Endothelial cell of umbilical vein (primary cell): ENCODE measurements at regions not wholly inside any gene's neighbourhood (a gene's known extent, or its start where the extent isn't known, plus 50 kb on each side); places are given as distances from the start of the nearest gene placed in this dataset.

ENCODE experiments used
- BruUV-seq: library from RNA; stranded (reverse); fragments of 400-500 nt; replicated peaks from 2 replicates; lab custom pipeline; 2021; lab: Mats Ljungman, UMichigan
- CTCF ChIA-PET: fragments of 300-600, 350-600 bp; sonication (Branson Sonifier 250); formaldehyde crosslinking; loops from one replicate; lab custom pipeline; 2021; ENCODE audit warnings: antibody characterized with exemption, inconsistent platforms; lab: Charles Lee
- POLR2A ChIA-PET: fragments of 300-600, 350-600 bp; sonication (Branson Sonifier 250); formaldehyde crosslinking; loops from one replicate; lab custom pipeline; 2021; ENCODE audit warnings: antibody characterized with exemption, inconsistent platforms; lab: Charles Lee
- DNase-seq: peaks from one replicate; pipeline ENCODE4 v3.0.0-alpha.2; 2011; ENCODE audit warnings: low read depth, low spot score
- FAIRE-seq: peaks from 2 replicates; lab custom pipeline; 2011; peaks lifted over from hg19 to GRCh38; lab: Jason Lieb, UNC
- H2AFZ ChIP-seq: 2 replicates; pipeline ENCODE4 v1.6.0; 2012; ENCODE audit warnings: low read depth, low read length, control low read depth, inconsistent platforms
- H3K27ac ChIP-seq: 2 replicates; pipeline ENCODE4 v1.5.1; 2011; ENCODE audit warnings: low read depth, mild to moderate bottlenecking, control low read depth, low read length, moderate library complexity; ENCODE audit not compliant: insufficient read depth
- H3K27me3 ChIP-seq, 2 experiments: 2 replicates each; pipeline versions ENCODE4 v1.6.0 to v1.6.1; 2011; ENCODE audit warnings: low read length in 2 of 2, mixed read lengths in 1 of 2; ENCODE audit not compliant: control insufficient read depth in 2 of 2, insufficient read depth in 2 of 2
- H3K36me3 ChIP-seq, 2 experiments: 2 replicates in 1 of 2; 3 replicates in 1 of 2; pipeline ENCODE4 v1.5.1; 2011; ENCODE audit warnings: low read length in 2 of 2, mild to moderate bottlenecking in 1 of 2, moderate library complexity in 1 of 2; ENCODE audit not compliant: control insufficient read depth in 2 of 2, insufficient read depth in 2 of 2; ENCODE audit errors: extremely low read depth in 1 of 2
- H3K4me1 ChIP-seq: 3 replicates; pipeline ENCODE4 v1.5.1; 2011; ENCODE audit warnings: mild to moderate bottlenecking, low read length; ENCODE audit not compliant: control insufficient read depth, insufficient read depth; ENCODE audit errors: extremely low read depth
- H3K4me2 ChIP-seq: 2 replicates; pipeline ENCODE4 v1.6.1; 2011; ENCODE audit warnings: low read length, control low read depth, mixed read lengths; ENCODE audit not compliant: insufficient read depth
- H3K4me3 ChIP-seq, 3 experiments: fragments of 200-600 bp in 1 of 3; sonication (generic), shearing (Covaris generic) in 1 of 3; replicated peaks in 1 of 3; 2 replicates each; pipeline ENCODE4 v1.5.1; 2011 to 2016; ENCODE audit warnings: control low read depth in 3 of 3, low read length in 3 of 3, mild to moderate bottlenecking in 2 of 3, inconsistent platforms in 1 of 3, low read depth in 1 of 3, moderate library complexity in 1 of 3; ENCODE audit not compliant: insufficient read depth in 1 of 3
- H3K79me2 ChIP-seq: 2 replicates; pipeline ENCODE4 v1.6.0; 2012; ENCODE audit warnings: low read length, inconsistent platforms; ENCODE audit not compliant: control insufficient read depth, insufficient read depth
- H3K9ac ChIP-seq: replicated peaks from 2 replicates; pipeline ENCODE3; 2011; ENCODE audit warnings: low read length, control low read depth; ENCODE audit not compliant: insufficient read depth; ENCODE audit errors: extremely low read depth
- H3K9me1 ChIP-seq: replicated peaks from 3 replicates; pipeline ENCODE4 v1.6.0; 2011; ENCODE audit warnings: mild to moderate bottlenecking, low read length; ENCODE audit not compliant: control insufficient read depth, insufficient read depth; ENCODE audit errors: extremely low read depth
- H3K9me3 ChIP-seq: replicated peaks from 2 replicates; pipeline ENCODE4 v1.5.1; 2012; ENCODE audit warnings: low read length, inconsistent platforms; ENCODE audit not compliant: control insufficient read depth, insufficient read depth
- H4K20me1 ChIP-seq: replicated peaks from 2 replicates; pipeline ENCODE3; 2011; ENCODE audit warnings: mild to moderate bottlenecking, low read length; ENCODE audit not compliant: control insufficient read depth, insufficient read depth; ENCODE audit errors: extremely low read depth
- CTCF ChIP-seq, 2 donors: IDR thresholded peaks; 1 replicate in 1 of 2; 2 replicates in 1 of 2; pipeline ENCODE4 v1.5.1; 2011; ENCODE audit warnings: low read length in 2 of 2, mild to moderate bottlenecking in 2 of 2, moderate library complexity in 2 of 2, control low read depth in 1 of 2, inconsistent platforms in 1 of 2, low read depth in 1 of 2; ENCODE audit not compliant: insufficient read depth in 1 of 2; ENCODE audit errors: extremely low read depth in 1 of 2
- EZH2 ChIP-seq: IDR thresholded peaks from 2 replicates; pipeline ENCODE4 v1.6.1; 2012; ENCODE audit warnings: borderline replicate concordance, low read depth, mild to moderate bottlenecking, moderate library complexity, low read length, inconsistent platforms; ENCODE audit not compliant: severe bottlenecking
- FOS ChIP-seq: IDR thresholded peaks from 2 replicates; pipeline ENCODE4 v1.6.1; 2011; ENCODE audit warnings: mild to moderate bottlenecking, low read length, moderate library complexity, borderline replicate concordance; ENCODE audit not compliant: insufficient read depth
- GATA2 ChIP-seq: IDR thresholded peaks from 2 replicates; pipeline ENCODE4 v1.7.0; 2011; ENCODE audit warnings: low read depth, mild to moderate bottlenecking, moderate library complexity, mixed read lengths, low read length; ENCODE audit not compliant: insufficient read length, insufficient read depth
- JUN ChIP-seq: IDR thresholded peaks from 2 replicates; pipeline ENCODE4 v1.6.1; 2011; ENCODE audit warnings: borderline replicate concordance, low read depth; ENCODE audit not compliant: insufficient read length, insufficient read depth
- MAX ChIP-seq: IDR thresholded peaks from 2 replicates; pipeline ENCODE4 v1.6.1; 2011; ENCODE audit not compliant: insufficient read depth, insufficient read length
- MYC ChIP-seq: IDR thresholded peaks from one replicate; pipeline ENCODE4 v1.6.1; 2011; ENCODE audit warnings: mild to moderate bottlenecking, low read depth, low read length
- POLR2A ChIP-seq: IDR thresholded peaks from 2 replicates; pipeline ENCODE4 v1.6.1; 2012; ENCODE audit warnings: low read depth, mild to moderate bottlenecking, control low read depth, low read length
- POLR2AphosphoS5 ChIP-seq: IDR thresholded peaks from 2 replicates; pipeline ENCODE4 v1.6.1; 2012; ENCODE audit warnings: low read depth, mild to moderate bottlenecking, control low read depth, low read length, moderate library complexity; ENCODE audit not compliant: insufficient read depth
- dilution Hi-C: fragments of 300-500 bp; cut with MboI; formaldehyde crosslinking; loops from one replicate; pipeline ENCODE4 v1.15.0; 2019; ENCODE audit warnings: low sequenced_read_pairs; ENCODE audit not compliant: extremely low pct_ligation_motif_present
- intact Hi-C: fragments of 100-400 bp; cut with micrococcal nuclease; formaldehyde crosslinking; loops from one replicate; pipeline ENCODE4 v1.10.0; 2022

GRCh38 chr17:36696805-36697204 is 95.4 kb downstream of the MRM1 start:
- TF ChIP-seq GATA2 (no peak), JUN (no peak), POLR2AphosphoS5 (no peak), MYC (no peak), POLR2A (no peak), CTCF (IDR thresholded peaks at IDR 0.05; ENCODE audit: extremely low read depth in 1 of 2, insufficient read depth in 1 of 2, low read depth in 1 of 2, low read length in 2 of 2) (no peak), MAX (no peak), EZH2 (no peak), FOS (no peak)
- no peaks in the 10 kb centered on the region for H3K4me1 ChIP-seq
- DNase-seq: no peak
- no peaks in the 10 kb centered on the region for H3K9me3 ChIP-seq
- no peak overlapping the region for H3K4me3 ChIP-seq
- peaks cover 0 to 2% of the 10 kb centered on the region in 2 experiments for H3K27me3 ChIP-seq
- H2AFZ ChIP-seq: no peak overlapping the region
- no peaks in the 10 kb centered on the region for H3K36me3 ChIP-seq
- no peak overlapping the region for H3K4me2 ChIP-seq
- BruUV-seq: no TSS peak
- no peak overlapping the region for H3K9ac ChIP-seq
- POLR2A ChIA-PET: no interaction called here
- no peak overlapping the region for H3K27ac ChIP-seq
- CTCF ChIA-PET: no interaction called here
- H3K9me1 ChIP-seq: no peaks in the 10 kb centered on the region
- no peak for FAIRE-seq
- dilution Hi-C loops (no loop called here), intact Hi-C loops (no loop called here)
- no peaks in the 10 kb centered on the region for H4K20me1 ChIP-seq
- no peaks in the 10 kb centered on the region for H3K79me2 ChIP-seq
